ENCODE measurements at regions not wholly inside any gene's neighbourhood (a gene's known extent, or its start where the extent isn't known, plus 50 kb on each side); places are given as distances from the start of the nearest gene placed in this dataset.

DNA sequence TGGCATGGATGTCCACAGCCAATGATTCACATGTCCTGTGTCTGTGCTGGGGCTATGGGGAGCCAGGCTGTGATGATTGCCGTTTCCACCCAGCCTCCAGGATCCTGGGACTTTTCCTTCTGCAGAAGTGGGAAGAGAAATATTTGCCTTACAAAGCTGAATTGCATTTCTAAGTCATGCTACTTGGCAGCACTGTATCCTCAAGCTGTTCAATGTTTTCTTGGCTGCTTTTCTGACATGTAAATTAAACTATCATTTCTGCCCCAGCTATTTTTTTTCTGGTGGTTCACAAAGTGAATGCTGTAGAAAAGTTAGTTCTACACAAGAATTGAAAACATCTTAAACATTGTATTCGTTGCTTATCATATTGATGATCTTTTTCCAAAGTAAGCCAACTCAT lies 51.9 kb upstream of the TCERG1L start:
- peak; percentile 30 for DNase-seq

DNA sequence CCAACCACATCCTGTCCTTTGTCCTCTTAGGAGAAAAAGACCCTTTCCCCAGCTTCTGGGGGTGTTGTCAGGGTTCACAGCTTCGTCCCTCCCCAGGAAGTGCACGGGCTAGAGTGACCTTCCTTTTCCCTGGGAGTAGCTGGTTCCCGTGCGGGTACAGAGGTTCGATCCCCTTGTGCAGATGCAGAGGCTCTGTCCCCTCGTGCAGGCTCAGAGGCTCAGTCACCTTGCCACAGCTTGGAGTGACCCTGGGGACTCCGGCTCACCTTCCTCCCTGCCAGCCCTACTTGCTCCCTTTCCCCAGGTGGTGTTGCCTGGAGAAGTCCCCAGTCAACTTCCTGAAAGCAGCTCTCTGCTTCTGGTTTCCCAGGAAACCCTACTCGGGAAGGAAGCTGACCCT lies 60.0 kb upstream of the TCERG1L start:
- DNase-seq = no peak

- DNase-seq = no peak
Measured at GRCh38 chr10:131381576-131381975, 70.1 kb upstream of the TCERG1L start.

GRCh38 chr10:131385161-131385872 lies 73.8 kb upstream of the TCERG1L start:
- peak; percentile 47 for DNase-seq

DNA sequence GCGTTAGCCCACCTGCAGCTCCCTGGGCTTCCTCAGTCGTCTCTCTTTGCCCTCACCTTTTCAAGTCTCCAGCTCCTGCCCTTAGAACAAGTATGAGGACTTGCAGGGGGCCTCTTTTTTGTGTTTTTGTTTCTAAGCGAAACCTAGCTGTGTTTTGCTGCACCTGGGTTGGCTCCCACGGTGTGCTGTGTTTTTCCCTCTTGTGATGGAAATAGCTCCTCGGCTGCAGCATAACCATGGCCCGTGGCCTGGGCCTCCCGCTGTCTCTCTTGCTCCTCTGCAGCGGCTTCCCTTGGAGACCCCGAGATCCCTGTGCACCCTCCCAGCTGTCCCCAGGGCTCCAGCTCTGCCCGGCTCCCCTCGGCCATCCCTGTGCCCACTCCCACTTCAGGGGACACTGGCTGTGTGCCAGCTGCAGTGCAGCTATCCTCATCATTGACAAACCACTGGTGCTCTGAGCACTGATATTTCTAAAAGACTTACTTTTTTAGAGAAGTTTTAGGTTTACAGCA lies 75.6 kb upstream of the TCERG1L start:
- no peak for DNase-seq

GRCh38 chr10:131391936-131392335 lies 80.4 kb upstream of the TCERG1L start:
- DNase-seq = no peak

DNA sequence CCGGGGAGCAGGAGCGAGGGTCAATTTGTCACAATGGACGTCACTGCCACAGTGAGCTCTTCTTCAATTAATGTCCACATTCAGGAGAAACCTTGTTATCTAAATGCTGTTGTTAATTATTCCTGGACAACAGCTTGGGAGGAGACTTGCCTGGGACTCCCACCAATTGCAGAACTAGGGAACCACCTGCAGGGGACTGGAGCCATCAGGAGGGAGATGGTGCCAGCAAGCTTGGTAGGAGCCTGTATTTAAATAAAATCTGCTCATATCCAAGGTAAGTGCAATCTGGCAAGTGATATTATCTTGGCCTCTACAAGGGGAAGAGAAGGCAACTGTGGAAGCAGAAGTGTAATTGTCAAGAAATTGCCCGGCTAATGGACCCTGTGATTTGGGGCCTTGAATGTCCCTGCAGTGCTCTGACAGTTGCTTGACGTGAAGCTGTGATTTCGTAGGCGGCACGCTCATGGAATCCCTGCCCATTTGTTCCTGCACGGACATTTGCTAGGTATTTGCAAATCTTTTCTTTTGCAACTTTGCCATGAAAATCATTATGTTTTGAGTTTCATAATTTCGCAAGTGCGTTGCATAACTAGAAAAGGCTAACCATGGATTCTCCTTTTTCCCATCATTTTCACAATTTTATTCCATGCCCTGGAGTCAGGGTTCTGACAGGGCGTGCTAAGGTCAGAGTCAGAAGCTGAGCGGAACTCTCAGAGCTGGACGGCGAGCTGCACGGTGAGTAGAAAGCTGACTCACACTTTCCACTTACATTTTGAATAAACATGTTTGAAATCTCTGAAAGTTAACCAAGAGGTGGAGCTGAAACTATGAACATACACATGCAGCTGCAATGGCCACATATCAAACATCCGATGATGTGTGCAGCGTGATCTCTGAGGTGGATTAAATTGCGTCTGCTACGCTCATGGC lies 84.9 kb upstream of the TCERG1L start:
- no peak for DNase-seq

GRCh38 chr10:131398166-131398565 lies 86.6 kb upstream of the TCERG1L start:
- DNase-seq = no peak

- DNase-seq = no peak
Measured at GRCh38 chr10:131399981-131400380, 88.5 kb upstream of the TCERG1L start.

GRCh38 chr10:131400513-131400912 lies 89.0 kb upstream of the TCERG1L start:
- DNase-seq = no peak

GRCh38 chr10:131402771-131403650 lies 91.5 kb upstream of the TCERG1L start:
- peak; percentile 49 for DNase-seq

DNA sequence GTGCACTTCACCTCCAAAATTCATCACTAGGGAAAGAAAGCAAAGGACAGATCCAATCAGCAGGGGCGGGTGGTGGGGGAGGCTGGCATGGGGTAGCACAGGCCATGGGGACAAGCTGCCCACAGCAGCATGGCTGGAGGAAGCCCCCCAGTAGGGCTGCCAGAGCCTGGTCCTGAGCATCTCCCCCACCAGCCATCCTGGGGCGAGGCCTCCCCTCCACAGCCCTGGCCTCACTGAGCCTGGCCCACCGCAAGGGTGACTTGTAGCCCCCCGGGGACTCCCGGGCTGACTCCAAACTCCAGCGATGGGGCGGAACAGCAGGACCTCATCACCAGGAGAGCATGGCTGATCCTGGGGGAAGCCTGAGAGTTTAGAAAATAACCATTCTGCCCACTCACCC lies 92.4 kb upstream of the TCERG1L start:
- DNase-seq = no peak

DNA sequence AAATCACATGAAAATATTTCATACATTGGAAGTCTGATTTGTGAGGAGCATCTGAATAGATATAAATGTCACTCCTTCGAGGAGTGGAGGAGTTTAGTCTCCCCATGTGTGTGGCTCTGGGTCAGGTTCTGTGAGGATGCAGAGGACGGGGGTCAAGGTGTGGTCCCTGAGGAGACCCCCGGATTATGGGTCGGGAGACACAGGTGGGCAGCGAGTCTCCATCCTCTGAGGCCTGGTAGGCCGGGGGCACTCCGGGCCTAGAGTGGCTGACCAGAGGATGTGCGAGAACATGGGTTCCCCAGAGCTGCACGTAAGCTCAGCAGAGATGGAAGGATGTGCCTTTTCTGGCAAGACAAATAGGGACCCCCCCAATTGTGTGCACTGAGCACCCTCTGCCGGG lies 93.4 kb upstream of the TCERG1L start:
- no peak for DNase-seq

DNA sequence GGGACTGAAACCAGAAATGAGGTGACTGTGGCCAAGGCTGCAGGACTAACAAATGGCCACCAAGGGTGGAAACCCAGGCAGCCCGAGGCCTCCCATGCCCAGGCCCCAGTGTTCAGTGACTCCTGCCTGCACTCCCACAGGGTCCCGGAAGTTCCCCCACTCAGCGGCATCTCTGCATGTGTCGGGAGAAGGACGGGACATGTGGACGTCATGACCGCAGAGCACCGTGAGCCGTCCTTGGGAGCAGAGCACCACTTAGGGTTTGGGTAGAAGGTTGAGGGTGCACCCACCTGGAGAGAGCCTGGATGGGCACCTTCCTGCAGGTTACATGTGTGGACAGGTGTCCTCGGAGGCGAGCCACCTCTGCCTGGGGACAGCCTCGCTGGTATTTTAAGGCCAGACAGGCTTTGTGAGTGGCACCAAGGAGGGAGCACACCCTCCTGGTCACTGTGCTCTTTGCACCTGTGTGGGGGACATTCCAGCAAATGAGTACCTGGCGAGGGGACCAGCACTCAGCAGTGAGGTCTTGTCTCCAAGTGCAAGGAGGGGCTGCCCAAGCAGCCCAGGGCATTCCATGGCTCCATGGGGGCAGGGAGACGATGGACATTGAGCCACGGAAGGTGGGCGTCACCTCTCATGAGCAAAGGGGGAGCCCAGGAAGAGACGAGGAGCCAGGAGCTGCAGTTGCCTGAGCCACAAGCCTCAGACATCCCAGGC lies 95.3 kb upstream of the TCERG1L start:
- DNase-seq = no peak

DNA sequence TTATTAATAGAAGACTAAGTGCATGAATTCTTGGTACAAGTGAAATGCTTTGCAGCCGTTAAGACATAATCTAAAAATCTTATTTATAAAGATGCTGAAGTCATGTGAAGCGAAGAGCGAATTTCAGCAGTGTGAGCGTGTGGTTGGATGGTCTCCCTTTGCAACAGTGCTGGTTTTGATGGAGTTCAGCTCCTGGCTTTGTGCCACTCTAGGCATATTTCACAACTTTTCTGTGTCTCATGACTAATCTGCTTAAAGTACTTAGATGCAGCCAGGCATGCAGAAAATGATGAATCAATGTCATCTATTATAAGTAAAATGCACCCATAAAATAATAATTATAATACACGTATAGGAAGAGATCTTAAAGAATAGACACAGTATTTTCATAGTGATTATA lies 107.2 kb upstream of the TCERG1L start:
- DNase-seq = no peak

DNA sequence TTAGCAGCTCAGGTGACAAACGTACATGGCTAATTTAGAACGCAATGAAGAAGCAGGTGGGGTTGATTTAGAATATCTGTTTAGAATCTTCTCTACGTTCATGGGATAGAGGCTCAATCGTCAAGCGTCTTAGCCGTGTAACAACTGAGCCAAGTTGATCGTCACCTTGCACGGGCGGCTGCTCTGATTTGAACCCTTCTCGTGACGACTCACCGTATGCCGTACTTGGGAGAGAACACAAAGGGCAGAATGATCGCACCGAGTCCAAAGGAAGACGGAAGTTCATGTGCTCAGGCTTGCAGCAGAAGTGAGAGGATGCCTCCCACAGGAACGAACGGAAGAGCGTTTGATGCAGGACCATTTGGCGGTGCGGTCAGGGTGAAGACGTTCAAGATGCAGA lies 108.3 kb upstream of the TCERG1L start:
- DNase-seq = no peak

GRCh38 chr10:131420867-131421266 lies 109.3 kb upstream of the TCERG1L start:
- no peak for DNase-seq

GRCh38 chr10:131421381-131421780 lies 109.9 kb upstream of the TCERG1L start:
- DNase-seq = no peak

DNA sequence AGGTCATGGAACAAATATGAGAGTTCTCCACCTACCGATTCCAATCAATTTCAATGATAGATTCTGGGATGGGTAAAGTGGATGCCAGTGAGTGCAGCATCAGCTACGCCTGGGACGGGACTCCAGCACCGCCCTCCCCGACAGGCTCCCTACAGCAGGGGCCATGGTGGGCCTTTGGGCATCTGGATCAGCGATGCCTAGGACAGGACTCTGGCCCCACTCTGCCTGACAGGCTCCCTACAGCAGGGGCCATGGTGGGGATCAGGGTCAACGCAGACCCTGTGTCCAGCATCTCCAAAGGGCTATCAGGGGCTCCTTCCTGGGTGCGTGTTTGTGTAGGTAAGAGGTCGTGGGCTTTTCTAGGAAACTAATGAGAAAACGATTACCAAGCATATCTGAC lies 111.2 kb upstream of the TCERG1L start:
- DNase-seq = no peak

DNA sequence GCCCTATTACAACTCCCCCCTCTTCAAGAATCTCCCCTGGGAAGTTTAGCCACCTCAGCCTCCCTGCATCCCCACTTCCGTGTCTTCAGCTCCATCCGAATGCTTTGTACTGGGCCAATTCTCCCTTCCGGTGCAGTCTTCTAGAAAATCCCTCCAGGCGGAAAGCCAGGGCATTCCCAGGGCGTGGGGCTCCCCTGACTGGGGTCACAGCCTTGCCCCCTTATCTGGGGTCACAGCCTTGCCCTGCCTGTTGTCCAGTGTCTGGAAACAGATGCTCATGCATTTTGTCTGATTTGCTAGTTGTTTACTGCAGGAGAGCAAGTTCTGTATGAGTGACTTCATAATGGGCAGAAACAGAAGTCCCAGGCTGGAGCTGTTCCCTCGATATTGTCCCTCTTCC lies 112.5 kb upstream of the TCERG1L start:
- no peak for DNase-seq

- DNase-seq = no peak
Measured at GRCh38 chr10:131424836-131425491, 113.4 kb upstream of the TCERG1L start.

All from renal pelvis (tissue), 1 donor.